Testis (tissue), 2 donors: ENCODE measurements at regions not wholly inside any gene's neighbourhood (a gene's known extent, or its start where the extent isn't known, plus 50 kb on each side); places are given as distances from the start of the nearest gene placed in this dataset.

ENCODE experiments used
- POLR2A ChIP-seq: fragments of 450-650 bp; IDR thresholded peaks from one replicate; pipeline ENCODE4 v1.6.1; 2017; ENCODE audit warnings: antibody characterized with exemption, mild to moderate bottlenecking, moderate library complexity
- TF ChIP-seq, protein P1 (sequence below), 3 experiments: fragments of 450-650 bp in 2 of 3; fragments of 200-600 bp in 1 of 3; sonication (generic) in 1 of 3; IDR thresholded peaks; one replicate each; pipeline ENCODE4 v1.5.1; 2016 to 2019; ENCODE audit warnings: antibody characterized with exemption in 3 of 3, mild to moderate bottlenecking in 2 of 3, moderate library complexity in 1 of 3

DNA sequence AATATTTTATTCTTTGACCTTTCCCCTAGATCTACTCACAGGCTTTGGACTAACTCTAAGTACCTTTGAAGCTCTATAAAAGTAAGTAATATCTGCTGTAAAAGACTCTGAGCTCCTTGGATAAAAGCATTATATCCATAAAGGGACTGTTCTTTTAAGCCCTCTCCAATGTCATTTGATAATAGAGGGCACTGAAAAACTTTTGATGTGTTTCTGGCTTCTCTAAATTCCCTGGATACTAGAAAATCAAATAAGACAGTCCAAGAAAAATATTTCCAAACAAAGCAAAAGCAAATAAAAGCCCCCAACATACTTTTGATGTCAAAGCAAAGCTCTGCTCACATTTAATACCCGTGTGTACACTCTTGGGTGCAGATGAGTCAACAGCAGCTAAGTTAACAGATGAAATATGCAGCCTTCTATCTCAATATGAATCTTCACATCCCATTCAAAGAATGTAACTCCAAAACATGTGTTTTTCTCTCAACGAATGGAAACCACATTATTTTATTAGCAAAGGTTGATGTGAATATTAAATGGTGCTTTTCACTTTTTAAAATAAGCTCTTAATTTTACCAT lies 230.3 kb downstream of the CENPF start:
- TF ChIP-seq, protein P1, sequence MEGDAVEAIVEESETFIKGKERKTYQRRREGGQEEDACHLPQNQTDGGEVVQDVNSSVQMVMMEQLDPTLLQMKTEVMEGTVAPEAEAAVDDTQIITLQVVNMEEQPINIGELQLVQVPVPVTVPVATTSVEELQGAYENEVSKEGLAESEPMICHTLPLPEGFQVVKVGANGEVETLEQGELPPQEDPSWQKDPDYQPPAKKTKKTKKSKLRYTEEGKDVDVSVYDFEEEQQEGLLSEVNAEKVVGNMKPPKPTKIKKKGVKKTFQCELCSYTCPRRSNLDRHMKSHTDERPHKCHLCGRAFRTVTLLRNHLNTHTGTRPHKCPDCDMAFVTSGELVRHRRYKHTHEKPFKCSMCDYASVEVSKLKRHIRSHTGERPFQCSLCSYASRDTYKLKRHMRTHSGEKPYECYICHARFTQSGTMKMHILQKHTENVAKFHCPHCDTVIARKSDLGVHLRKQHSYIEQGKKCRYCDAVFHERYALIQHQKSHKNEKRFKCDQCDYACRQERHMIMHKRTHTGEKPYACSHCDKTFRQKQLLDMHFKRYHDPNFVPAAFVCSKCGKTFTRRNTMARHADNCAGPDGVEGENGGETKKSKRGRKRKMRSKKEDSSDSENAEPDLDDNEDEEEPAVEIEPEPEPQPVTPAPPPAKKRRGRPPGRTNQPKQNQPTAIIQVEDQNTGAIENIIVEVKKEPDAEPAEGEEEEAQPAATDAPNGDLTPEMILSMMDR (IDR thresholded peaks at IDR 0.05): no peak
- TF ChIP-seq POLR2A: no peak
